NCI-H1930 (cell line): ENCODE measurements at regions not wholly inside any gene's neighbourhood (a gene's known extent, or its start where the extent isn't known, plus 50 kb on each side); places are given as distances from the start of the nearest gene placed in this dataset.
"Not testable (repeated sequence)": the region's sequence is repeated elsewhere in the genome, so short reads cannot be mapped to it uniquely, and the experiment has no call there.

Experiments
- DNase-seq, 2 experiments: peaks; one replicate each; lab custom pipeline; 2025; lab: John Stamatoyannopoulos, UW

- DNase-seq, result no peak
These were observed 304.4 kb downstream of the SUCLA2 start for GRCh38 chr13:47696674-47697073.

- no peak for DNase-seq
These were observed 313.5 kb downstream of the SUCLA2 start for GRCh38 chr13:47687577-47687976.

GRCh38 chr13:47685156-47685555, 315.9 kb downstream of the SUCLA2 start:
- DNase-seq, result not testable (repeated sequence)

- no peak for DNase-seq
These were observed 320.3 kb downstream of the SUCLA2 start for GRCh38 chr13:47680748-47681147.

- no peak for DNase-seq
These were observed 321.7 kb downstream of the SUCLA2 start for GRCh38 chr13:47679401-47679800.

- no peak for DNase-seq
These were observed 322.7 kb downstream of the SUCLA2 start for GRCh38 chr13:47678201-47678968.

GRCh38 chr13:47675871-47676270, 325.2 kb downstream of the SUCLA2 start:
- no peak for DNase-seq

- DNase-seq, result no peak
These were observed 327.8 kb downstream of the SUCLA2 start for GRCh38 chr13:47673009-47673850.

GRCh38 chr13:47672245-47673008, 328.6 kb downstream of the SUCLA2 start:
- no peak for DNase-seq

- DNase-seq, result no peak
These were observed 329.3 kb downstream of the SUCLA2 start for GRCh38 chr13:47671776-47672175.

- DNase-seq, result no peak
These were observed 336.0 kb downstream of the SUCLA2 start for GRCh38 chr13:47665043-47665442.

- no peak for DNase-seq
These were observed 340.0 kb downstream of the SUCLA2 start for GRCh38 chr13:47661076-47661475.

- DNase-seq, result no peak
These were observed 344.4 kb downstream of the SUCLA2 start for GRCh38 chr13:47656651-47657050.

- peak in 1 of 2 experiments; percentile 11 for DNase-seq
These were observed 350.9 kb downstream of the SUCLA2 start for GRCh38 chr13:47650209-47650608.

GRCh38 chr13:47647001-47647400, 354.1 kb downstream of the SUCLA2 start:
- DNase-seq, result no peak

GRCh38 chr13:47646298-47646697, 354.8 kb downstream of the SUCLA2 start:
- DNase-seq, result no peak

- DNase-seq, result no peak
These were observed 361.2 kb downstream of the SUCLA2 start for GRCh38 chr13:47639738-47640447.

GRCh38 chr13:47638627-47639026, 362.4 kb downstream of the SUCLA2 start:
- DNase-seq, result no peak

- DNase-seq, result no peak
These were observed 368.8 kb downstream of the SUCLA2 start for GRCh38 chr13:47632311-47632710.

- no peak for DNase-seq
These were observed 372.4 kb downstream of the SUCLA2 start for GRCh38 chr13:47628666-47629065.

- no peak for DNase-seq
These were observed 377.2 kb downstream of the SUCLA2 start for GRCh38 chr13:47623862-47624261.

GRCh38 chr13:47621931-47622330, 379.1 kb downstream of the SUCLA2 start:
- DNase-seq, result no peak
